ENCODE measurements at regions not wholly inside any gene's neighbourhood (a gene's known extent, or its start where the extent isn't known, plus 50 kb on each side); places are given as distances from the start of the nearest gene placed in this dataset.

- TF ChIP-seq CTCF (IDR thresholded peaks at IDR 0.05) (no peak), EZH2 (IDR thresholded peaks at IDR 0.05; ENCODE audit: borderline replicate concordance, insufficient read depth, low read depth, low read length, poor library complexity, severe bottlenecking) (no peak)
Observed at GRCh38 chr1:58250587-58250948, 296.0 kb downstream of the OMA1 start.
